IMR-90 (cell line): ENCODE measurements at regions not wholly inside any gene's neighbourhood (a gene's known extent, or its start where the extent isn't known, plus 50 kb on each side); places are given as distances from the start of the nearest gene placed in this dataset.

ENCODE experiments used
- ATAC-seq: fragments of 200-7000 bp; cut with Tn5 transposase; 2 replicates; pipeline ENCODE4 v1.9.1; 2020; ENCODE audit warnings: low read depth, mild to moderate bottlenecking, moderate library complexity
- BruUV-seq: library from RNA; stranded (reverse); fragments of 400-500 nt; replicated peaks from 2 replicates; lab custom pipeline; 2021; lab: Mats Ljungman, UMichigan
- CTCF ChIA-PET: fragments of 300-600 bp; formaldehyde crosslinking; extraction: SDS; loops from one replicate; lab custom pipeline; 2021; ENCODE audit warnings: antibody characterized with exemption; lab: Yijun Ruan, JAX
- POLR2A ChIA-PET: fragments of 300-600 bp; sonication (Branson Sonifier 250); formaldehyde crosslinking; loops from one replicate; lab custom pipeline; 2022; ENCODE audit warnings: antibody characterized with exemption; ENCODE audit not compliant: unreplicated experiment; lab: Charles Lee
- DNase-seq: peaks from one replicate; pipeline ENCODE4 v3.0.0; 2013
- H2AFZ ChIP-seq: replicated peaks from 2 replicates; pipeline ENCODE3; 2013; ENCODE audit warnings: low read length, mild to moderate bottlenecking; ENCODE audit not compliant: poor library complexity
- H2AK5ac ChIP-seq: 2 replicates; pipeline ENCODE4 v1.6.1; 2013; ENCODE audit warnings: low read depth, low read length, inconsistent platforms
- H2AK9ac ChIP-seq: replicated peaks from 2 replicates; pipeline ENCODE3; 2013; ENCODE audit warnings: mild to moderate bottlenecking, low read depth, low read length, moderate library complexity; ENCODE audit not compliant: poor library complexity
- H2BK120ac ChIP-seq: 2 replicates; pipeline ENCODE4 v1.6.1; 2013; ENCODE audit warnings: low read depth, low read length, inconsistent platforms
- H2BK15ac ChIP-seq: 3 replicates; pipeline ENCODE4 v1.6.1; 2013; ENCODE audit warnings: low read depth, low read length, inconsistent platforms
- H2BK20ac ChIP-seq: 2 replicates; pipeline ENCODE4 v1.6.1; 2013; ENCODE audit warnings: low read depth, mild to moderate bottlenecking, inconsistent platforms, low read length, moderate library complexity
- H2BK5ac ChIP-seq: 2 replicates; pipeline ENCODE4 v1.6.1; 2013; ENCODE audit warnings: mild to moderate bottlenecking, low read depth, low read length, inconsistent platforms; ENCODE audit not compliant: poor library complexity, severe bottlenecking
- H3K14ac ChIP-seq: replicated peaks from 2 replicates; pipeline ENCODE4 v1.6.1; 2013; ENCODE audit warnings: low read depth, low read length, inconsistent platforms
- H3K18ac ChIP-seq: 2 replicates; pipeline ENCODE4 v1.6.1; 2013; ENCODE audit warnings: low read depth, low read length, control low read depth
- H3K23ac ChIP-seq: 2 replicates; pipeline ENCODE4 v1.6.1; 2013; ENCODE audit warnings: low read depth, low read length, inconsistent platforms
- H3K27ac ChIP-seq: 2 replicates; pipeline ENCODE4 v1.5.1; 2013; ENCODE audit warnings: mild to moderate bottlenecking, control low read depth, low read length; ENCODE audit not compliant: insufficient read depth
- H3K27me3 ChIP-seq: 2 replicates; pipeline ENCODE4 v1.6.1; 2013; ENCODE audit warnings: low read length; ENCODE audit not compliant: control insufficient read depth, insufficient read depth
- H3K36me3 ChIP-seq: 2 replicates; pipeline ENCODE4 v1.6.1; 2013; ENCODE audit warnings: low read length, mixed read lengths; ENCODE audit not compliant: control insufficient read depth, insufficient read depth
- H3K4ac ChIP-seq: 2 replicates; pipeline ENCODE4 v1.6.1; 2013; ENCODE audit warnings: low read depth, low read length, inconsistent platforms
- H3K4me1 ChIP-seq: 2 replicates; pipeline ENCODE4 v1.6.1; 2013; ENCODE audit warnings: low read length, mixed read lengths; ENCODE audit not compliant: control insufficient read depth, insufficient read depth
- H3K4me2 ChIP-seq: 2 replicates; pipeline ENCODE4 v1.6.1; 2013; ENCODE audit warnings: low read depth, mild to moderate bottlenecking, control low read depth, low read length, moderate library complexity
- H3K4me3 ChIP-seq: 2 replicates; pipeline ENCODE4 v1.5.1; 2013; ENCODE audit warnings: low read depth, mild to moderate bottlenecking, control low read depth, low read length, moderate library complexity; ENCODE audit not compliant: insufficient read depth
- H3K56ac ChIP-seq: 2 replicates; pipeline ENCODE4 v1.6.1; 2013; ENCODE audit warnings: low read length, inconsistent platforms; ENCODE audit not compliant: insufficient read depth; ENCODE audit errors: extremely low read depth
- H3K79me1 ChIP-seq, 2 experiments: 2 replicates each; pipeline ENCODE4 v1.6.1; 2013; ENCODE audit warnings: low read length in 2 of 2, inconsistent platforms in 1 of 2, low read depth in 1 of 2
- H3K9ac ChIP-seq: 2 replicates; pipeline ENCODE4 v1.6.1; 2013; ENCODE audit warnings: low read depth, low read length, control low read depth
- H3K9me1 ChIP-seq: 2 replicates; pipeline ENCODE4 v1.6.1; 2013; ENCODE audit warnings: low read length, inconsistent platforms; ENCODE audit not compliant: insufficient read depth
- H3K9me3 ChIP-seq: 2 replicates; pipeline ENCODE4 v1.6.1; 2013; ENCODE audit warnings: low read length; ENCODE audit not compliant: control insufficient read depth, insufficient read depth
- H4K20me1 ChIP-seq: 2 replicates; pipeline ENCODE4 v1.6.1; 2013; ENCODE audit warnings: low read length, inconsistent platforms; ENCODE audit not compliant: insufficient read depth
- H4K5ac ChIP-seq: 2 replicates; pipeline ENCODE4 v1.6.1; 2013; ENCODE audit warnings: mild to moderate bottlenecking, low read depth, low read length, control low read depth
- H4K8ac ChIP-seq, 2 experiments: 2 replicates each; pipeline ENCODE4 v1.6.1; 2013; ENCODE audit warnings: low read depth in 2 of 2, low read length in 2 of 2, control low read depth in 1 of 2, inconsistent platforms in 1 of 2
- H4K91ac ChIP-seq: 2 replicates; pipeline ENCODE4 v1.6.1; 2013; ENCODE audit warnings: low read depth, low read length, inconsistent platforms; ENCODE audit not compliant: insufficient read depth
- BHLHE40 ChIP-seq: fragments of 150-350 bp; IDR thresholded peaks from 2 replicates; pipeline ENCODE4 v1.6.1; 2016; ENCODE audit warnings: mild to moderate bottlenecking, low read depth, low read length
- CEBPB ChIP-seq: IDR thresholded peaks from 2 replicates; pipeline ENCODE4 v1.6.1; 2012; ENCODE audit warnings: low read depth, low read length, improper control_type of control experiment
- CHD1 ChIP-seq: IDR thresholded peaks from 2 replicates; pipeline ENCODE4 v1.6.1; 2012; ENCODE audit warnings: low read depth, low read length, improper control_type of control experiment
- CTCF ChIP-seq: conservative IDR thresholded peaks from 2 replicates; pipeline ENCODE4 v1.5.1; 2012; ENCODE audit warnings: mild to moderate bottlenecking, low read depth, low read length, improper control_type of control experiment
- FOS ChIP-seq: fragments of 150-350 bp; IDR thresholded peaks from 2 replicates; pipeline ENCODE4 v1.6.1; 2016; ENCODE audit warnings: low read depth, low read length
- MAFK ChIP-seq: IDR thresholded peaks from 2 replicates; pipeline ENCODE4 v1.6.1; 2012; ENCODE audit warnings: low read depth, low read length, improper control_type of control experiment
- MAZ ChIP-seq: IDR thresholded peaks from 2 replicates; pipeline ENCODE4 v1.6.1; 2012; ENCODE audit warnings: low read depth, mild to moderate bottlenecking, low read length, improper control_type of control experiment, moderate library complexity, borderline replicate concordance
- MXI1 ChIP-seq: IDR thresholded peaks from 2 replicates; pipeline ENCODE4 v1.6.1; 2012; ENCODE audit warnings: low read depth, mild to moderate bottlenecking, low read length, moderate library complexity, borderline replicate concordance
- NFE2L2 ChIP-seq: fragments of 150-350 bp; IDR thresholded peaks from 2 replicates; pipeline ENCODE4 v1.6.1; 2016; ENCODE audit warnings: low read depth, mild to moderate bottlenecking, low read length
- POLR2A ChIP-seq: IDR thresholded peaks from 2 replicates; pipeline ENCODE4 v1.6.1; 2012; ENCODE audit warnings: mild to moderate bottlenecking, low read depth, low read length
- RAD21 ChIP-seq: IDR thresholded peaks from 2 replicates; pipeline ENCODE4 v1.6.1; 2012; ENCODE audit warnings: low read length, improper control_type of control experiment
- RCOR1 ChIP-seq: IDR thresholded peaks from 2 replicates; pipeline ENCODE4 v1.6.1; 2012; ENCODE audit warnings: mild to moderate bottlenecking, low read length, improper control_type of control experiment; ENCODE audit not compliant: insufficient replicate concordance
- RFX5 ChIP-seq: IDR thresholded peaks from 2 replicates; pipeline ENCODE4 v1.8.0; 2012; ENCODE audit warnings: low read depth, mild to moderate bottlenecking, low read length, moderate library complexity
- SMC3 ChIP-seq: fragments of 150-350 bp; IDR thresholded peaks from 2 replicates; pipeline ENCODE4 v1.6.1; 2016; ENCODE audit warnings: low read depth, mild to moderate bottlenecking, antibody characterized with exemption, low read length, moderate library complexity
- USF2 ChIP-seq: fragments of 150-350 bp; IDR thresholded peaks from 2 replicates; pipeline ENCODE4 v1.6.1; 2017; ENCODE audit warnings: mild to moderate bottlenecking, antibody characterized with exemption, low read length, low read depth
- dilution Hi-C: fragments of 300-500 bp; cut with HindIII; formaldehyde crosslinking; loops from one replicate; pipeline ENCODE4 v1.14.3; 2018; ENCODE audit warnings: low sequenced_read_pairs; ENCODE audit not compliant: unreplicated experiment
- in situ Hi-C: fragments of 300-500 bp; cut with MboI; formaldehyde crosslinking; loops from 3 replicates; pipeline ENCODE4 v1.14.3; 2019; ENCODE audit warnings: low sequenced_read_pairs, inconsistent platforms, mixed read lengths
- intact Hi-C: fragments of 100-400 bp; cut with micrococcal nuclease; formaldehyde crosslinking; loops from 2 replicates; pipeline ENCODE4 v1.10.0; 2022
- TF ChIP-seq, protein P1 (sequence below): fragments of 150-350 bp; IDR thresholded peaks from 2 replicates; pipeline ENCODE4 v1.6.1; 2016; ENCODE audit warnings: low read depth, mild to moderate bottlenecking, low read length, moderate library complexity, borderline replicate concordance

- ChIA-PET CTCF (no interaction called here), POLR2A (no interaction called here)
- no peak overlapping the region for H3K4ac ChIP-seq
- no peak overlapping the region for H2AFZ ChIP-seq
- no peak overlapping the region for H2AK5ac ChIP-seq
- H2AK9ac ChIP-seq = no peak overlapping the region
- no peak overlapping the region for H3K56ac ChIP-seq
- dilution Hi-C loops = no loop called here
- ATAC-seq (no peak), DNase-seq (no peak)
- H3K4me2 ChIP-seq = no peak overlapping the region
- no peak overlapping the region for H4K91ac ChIP-seq
- peaks cover 6% of the 10 kb centered on the region; the same call in 1 of the 2 replicates for H3K9me1 ChIP-seq
- peaks cover 8% of the 10 kb centered on the region for H3K4me1 ChIP-seq
- H4K8ac ChIP-seq = no peak overlapping the region
- TF ChIP-seq FOS (no peak), NFE2L2 (no peak), RCOR1 (no peak), RAD21 (no peak), BHLHE40 (no peak), CEBPB (no peak), MXI1 (no peak), MAFK (no peak), CHD1 (no peak), POLR2A (no peak), RFX5 (no peak), SMC3 (no peak), CTCF (no peak), MAZ (no peak), USF2 (no peak)
- TF ChIP-seq, protein P1, sequence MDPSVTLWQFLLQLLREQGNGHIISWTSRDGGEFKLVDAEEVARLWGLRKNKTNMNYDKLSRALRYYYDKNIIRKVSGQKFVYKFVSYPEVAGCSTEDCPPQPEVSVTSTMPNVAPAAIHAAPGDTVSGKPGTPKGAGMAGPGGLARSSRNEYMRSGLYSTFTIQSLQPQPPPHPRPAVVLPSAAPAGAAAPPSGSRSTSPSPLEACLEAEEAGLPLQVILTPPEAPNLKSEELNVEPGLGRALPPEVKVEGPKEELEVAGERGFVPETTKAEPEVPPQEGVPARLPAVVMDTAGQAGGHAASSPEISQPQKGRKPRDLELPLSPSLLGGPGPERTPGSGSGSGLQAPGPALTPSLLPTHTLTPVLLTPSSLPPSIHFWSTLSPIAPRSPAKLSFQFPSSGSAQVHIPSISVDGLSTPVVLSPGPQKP = no peak
- no peaks in the 10 kb centered on the region for H4K20me1 ChIP-seq
- no peak overlapping the region for H2BK120ac ChIP-seq
- H3K27ac ChIP-seq = no peak overlapping the region
- intact Hi-C loops = loop anchor here (2.0 to 5.0 kb wide), 4 partner anchors 317 to 707 kb away; no protein-coding TSS in a partner anchor
- no peaks in the 10 kb centered on the region for H3K79me1 ChIP-seq
- H2BK15ac ChIP-seq = no peak overlapping the region
- no peak overlapping the region for H2BK20ac ChIP-seq
- H3K36me3 ChIP-seq = no peaks in the 10 kb centered on the region
- H3K14ac ChIP-seq = no peak overlapping the region
- in situ Hi-C loops = loop anchor here (25.0 kb wide), 1 partner anchor 717 kb away; no protein-coding TSS in a partner anchor
- H3K23ac ChIP-seq = no peak overlapping the region
- H3K9me3 ChIP-seq = no peaks in the 10 kb centered on the region
- H3K18ac ChIP-seq = no peak overlapping the region
- H3K9ac ChIP-seq = no peak overlapping the region
- H3K4me3 ChIP-seq = no peak overlapping the region
- no peaks in the 10 kb centered on the region for H3K27me3 ChIP-seq
- H2BK5ac ChIP-seq = no peak overlapping the region
- no peak overlapping the region for H4K5ac ChIP-seq
- BruUV-seq = no TSS peak
Measured at GRCh38 chr15:56820333-56820732, 87.0 kb upstream of the ZNF280D start.
